ENCODE measurements at regions not wholly inside any gene's neighbourhood (a gene's known extent, or its start where the extent isn't known, plus 50 kb on each side); places are given as distances from the start of the nearest gene placed in this dataset.
"Not testable (repeated sequence)": the region's sequence is repeated elsewhere in the genome, so short reads cannot be mapped to it uniquely, and the experiment has no call there.

- DNase-seq (ENCODE audit: low spot score in 2 of 2), result no peak
- TF ChIP-seq, protein P1, sequence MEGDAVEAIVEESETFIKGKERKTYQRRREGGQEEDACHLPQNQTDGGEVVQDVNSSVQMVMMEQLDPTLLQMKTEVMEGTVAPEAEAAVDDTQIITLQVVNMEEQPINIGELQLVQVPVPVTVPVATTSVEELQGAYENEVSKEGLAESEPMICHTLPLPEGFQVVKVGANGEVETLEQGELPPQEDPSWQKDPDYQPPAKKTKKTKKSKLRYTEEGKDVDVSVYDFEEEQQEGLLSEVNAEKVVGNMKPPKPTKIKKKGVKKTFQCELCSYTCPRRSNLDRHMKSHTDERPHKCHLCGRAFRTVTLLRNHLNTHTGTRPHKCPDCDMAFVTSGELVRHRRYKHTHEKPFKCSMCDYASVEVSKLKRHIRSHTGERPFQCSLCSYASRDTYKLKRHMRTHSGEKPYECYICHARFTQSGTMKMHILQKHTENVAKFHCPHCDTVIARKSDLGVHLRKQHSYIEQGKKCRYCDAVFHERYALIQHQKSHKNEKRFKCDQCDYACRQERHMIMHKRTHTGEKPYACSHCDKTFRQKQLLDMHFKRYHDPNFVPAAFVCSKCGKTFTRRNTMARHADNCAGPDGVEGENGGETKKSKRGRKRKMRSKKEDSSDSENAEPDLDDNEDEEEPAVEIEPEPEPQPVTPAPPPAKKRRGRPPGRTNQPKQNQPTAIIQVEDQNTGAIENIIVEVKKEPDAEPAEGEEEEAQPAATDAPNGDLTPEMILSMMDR (IDR thresholded peaks at IDR 0.05), result no peak
- no peak for TF ChIP-seq EP300 (IDR thresholded peaks at IDR 0.05)
- TF ChIP-seq POLR2A (IDR thresholded peaks at IDR 0.05), result no peak
Observed at GRCh38 chrX:122220644-122221373, 963.3 kb upstream of the GRIA3 start.

GRCh38 chrX:122221810-122222209, 962.3 kb upstream of the GRIA3 start:
- not testable (repeated sequence) for H3K4me1 ChIP-seq; H3K36me3 ChIP-seq; DNase-seq (ENCODE audit: low spot score in 2 of 2); H3K27me3 ChIP-seq; H3K27ac ChIP-seq; H3K4me3 ChIP-seq; H3K9me3 ChIP-seq
- 38 to 43% methylated on average over 4 of the region's 4 CpGs for WGBS, 2 donors

More at GRCh38 chrX:122220644-122221373, 963.3 kb upstream of the GRIA3 start:
- H3K36me3 ChIP-seq, result no peaks in the 10 kb centered on the region
- H3K4me3 ChIP-seq, result no peak overlapping the region
- 36 to 56% methylated on average over 1 to 3 of the region's 3 CpGs for WGBS, 2 donors
- no peaks in the 10 kb centered on the region for H3K9me3 ChIP-seq
- peaks cover 0 to 3% of the 10 kb centered on the region in 2 donors for H3K27me3 ChIP-seq
- H3K27ac ChIP-seq, result no peak overlapping the region
- no peaks in the 10 kb centered on the region for H3K4me1 ChIP-seq

- not testable (repeated sequence) for H3K4me1 ChIP-seq
- 33 to 58% methylated on average over 3 to 9 of the region's 9 CpGs for WGBS, 2 donors
Observed at GRCh38 chrX:122224137-122224536, 959.9 kb upstream of the GRIA3 start.

DNA sequence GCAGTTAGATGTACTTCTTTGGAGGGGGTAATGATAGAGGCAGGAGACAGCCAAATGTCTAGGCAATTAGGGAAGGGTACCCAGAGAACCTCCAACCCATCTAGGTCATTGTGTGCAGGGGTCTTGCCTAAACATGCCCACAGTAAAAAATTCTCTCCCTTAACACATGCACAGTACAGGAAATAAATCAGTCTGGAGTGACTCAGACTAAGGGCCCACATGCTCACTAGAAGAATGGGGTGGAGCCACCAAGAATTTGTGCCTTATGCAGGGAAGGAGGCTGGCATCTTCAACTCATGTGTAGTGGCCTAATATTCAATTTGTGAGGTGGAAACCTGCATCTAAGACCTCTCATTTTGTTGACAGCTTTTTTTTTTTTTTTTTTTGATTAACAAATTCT, 945.3 kb upstream of the GRIA3 start:
- H3K4me3 ChIP-seq, result no peak overlapping the region
- no peak for DNase-seq (ENCODE audit: low spot score in 2 of 2)
- no peaks in the 10 kb centered on the region for H3K27me3 ChIP-seq
- TF ChIP-seq, protein P1 (IDR thresholded peaks at IDR 0.05), result no peak
- TF ChIP-seq EP300 (IDR thresholded peaks at IDR 0.05) (no peak), POLR2A (IDR thresholded peaks at IDR 0.05) (no peak)
- no peaks in the 10 kb centered on the region for H3K36me3 ChIP-seq
- H3K9me3 ChIP-seq, result no peaks in the 10 kb centered on the region
- no peak overlapping the region for H3K27ac ChIP-seq
- H3K4me1 ChIP-seq, result no peaks in the 10 kb centered on the region

More at GRCh38 chrX:122224137-122224536, 959.9 kb upstream of the GRIA3 start:
- H3K4me3 ChIP-seq; H3K27ac ChIP-seq; H3K36me3 ChIP-seq; H3K9me3 ChIP-seq; H3K27me3 ChIP-seq; DNase-seq (ENCODE audit: low spot score in 2 of 2): not testable (repeated sequence)

DNA sequence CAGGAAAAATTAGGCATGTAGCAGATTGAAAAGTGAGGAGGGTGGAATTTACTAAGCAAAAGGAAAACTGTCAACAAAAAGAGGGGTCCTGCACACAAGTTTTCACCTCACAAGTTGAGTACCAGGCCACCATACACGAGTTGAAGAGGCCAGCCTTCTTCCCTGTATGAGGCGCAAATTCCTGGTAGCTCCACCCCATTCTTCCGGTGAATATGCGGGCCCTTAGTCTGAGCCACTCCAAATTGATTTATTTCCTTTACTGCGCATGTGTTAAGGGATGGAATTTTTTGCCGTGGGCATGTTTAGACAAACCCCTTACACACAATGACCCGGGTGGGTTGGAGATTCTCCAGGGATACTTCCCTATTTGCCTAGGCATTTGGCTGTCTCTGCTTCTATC, 942.1 kb upstream of the GRIA3 start:
- Histone ChIP-seq H3K9me3 (no peaks in the 10 kb centered on the region), H3K27me3 (no peaks in the 10 kb centered on the region), H3K27ac (no peak overlapping the region), H3K4me1 (no peaks in the 10 kb centered on the region), H3K36me3 (no peaks in the 10 kb centered on the region), H3K4me3 (no peak overlapping the region)
- no peak for DNase-seq (ENCODE audit: low spot score in 2 of 2)
- no peak for TF ChIP-seq EP300 (IDR thresholded peaks at IDR 0.05)
- WGBS, 2 donors, result 80 to 84% methylated on average over 7 of the region's 7 CpGs

DNA sequence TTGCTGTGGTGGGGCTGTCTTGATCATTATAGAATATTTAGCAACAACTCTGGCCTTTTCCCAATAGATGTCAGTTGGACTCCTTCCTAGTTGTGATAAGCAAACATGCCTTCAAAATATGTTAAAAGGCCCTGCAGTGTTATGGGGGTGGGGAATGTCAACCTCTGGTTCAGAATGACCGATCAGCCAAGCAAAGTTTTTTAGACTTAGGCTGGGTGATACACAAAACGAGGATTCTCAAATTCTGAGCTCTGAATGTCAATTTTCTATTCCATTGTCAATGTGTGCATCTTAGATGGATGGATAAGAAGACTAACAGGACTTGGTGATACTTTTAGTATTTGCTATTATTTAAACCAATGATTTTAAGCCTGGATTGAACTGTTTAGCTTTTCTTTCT, 940.0 kb upstream of the GRIA3 start:
- Histone ChIP-seq H3K4me1 (no peaks in the 10 kb centered on the region), H3K4me3 (no peak overlapping the region), H3K27ac (no peak overlapping the region), H3K27me3 (no peaks in the 10 kb centered on the region), H3K36me3 (no peaks in the 10 kb centered on the region), H3K9me3 (no peaks in the 10 kb centered on the region)
- 35 to 51% methylated on average over 2 of the region's 2 CpGs for WGBS, 2 donors
- no peak for DNase-seq (ENCODE audit: low spot score in 2 of 2)
- TF ChIP-seq POLR2A (IDR thresholded peaks at IDR 0.05), result no peak
- TF ChIP-seq, protein P1 (IDR thresholded peaks at IDR 0.05), result no peak
- TF ChIP-seq EP300 (IDR thresholded peaks at IDR 0.05), result no peak

GRCh38 chrX:122245175-122245574, 938.9 kb upstream of the GRIA3 start:
- no peak overlapping the region for H3K4me3 ChIP-seq
- no peaks in the 10 kb centered on the region for H3K36me3 ChIP-seq
- no peaks in the 10 kb centered on the region for H3K27me3 ChIP-seq
- DNase-seq (ENCODE audit: low spot score in 2 of 2), result no peak
- H3K27ac ChIP-seq, result no peak overlapping the region
- H3K9me3 ChIP-seq, result no peaks in the 10 kb centered on the region
- TF ChIP-seq EP300 (IDR thresholded peaks at IDR 0.05) (no peak), POLR2A (IDR thresholded peaks at IDR 0.05) (no peak)
- TF ChIP-seq, protein P1 (IDR thresholded peaks at IDR 0.05), result no peak
- no peaks in the 10 kb centered on the region for H3K4me1 ChIP-seq
